LNCaP clone FGC (cell line): ENCODE measurements at regions not wholly inside any gene's neighbourhood (a gene's known extent, or its start where the extent isn't known, plus 50 kb on each side); places are given as distances from the start of the nearest gene placed in this dataset.
"Not testable (repeated sequence)": the region's sequence is repeated elsewhere in the genome, so short reads cannot be mapped to it uniquely, and the experiment has no call there.

Source experiments
- DNase-seq: peaks from one replicate; pipeline ENCODE4 v3.0.0-alpha.2; 2011; ENCODE audit warnings: low read depth
- H3K4me3 ChIP-seq: 2 replicates; pipeline ENCODE4 v1.5.1; 2011; ENCODE audit warnings: mild to moderate bottlenecking, low read depth, low read length, control low read depth
- TF ChIP-seq, protein P1 (sequence below): IDR thresholded peaks from 2 replicates; pipeline ENCODE4 v1.5.1; 2012; ENCODE audit warnings: mild to moderate bottlenecking; ENCODE audit not compliant: control insufficient read depth, insufficient read depth; ENCODE audit errors: extremely low read depth

DNA sequence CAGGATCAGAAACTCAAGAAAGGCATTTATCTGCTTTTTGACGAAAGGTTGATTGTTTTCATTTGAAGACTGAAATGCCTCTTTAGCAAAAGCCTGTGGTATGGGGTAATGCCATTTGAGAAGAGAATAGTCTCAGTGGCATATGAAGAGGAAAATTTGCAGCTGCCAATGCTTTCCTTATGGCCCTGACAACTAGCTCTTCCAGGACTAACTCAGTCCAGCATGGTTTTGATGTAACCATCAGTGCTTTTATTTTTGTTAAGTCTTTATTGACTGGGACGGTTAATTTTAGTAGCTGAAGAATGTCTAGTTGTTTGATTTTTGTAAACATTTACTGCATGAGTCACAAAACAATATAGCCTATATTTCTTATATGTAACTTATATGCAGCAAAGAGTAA, 158.4 kb downstream of the LNPK start:
- DNase-seq, result no peak
- H3K4me3 ChIP-seq, result no peak overlapping the region
- TF ChIP-seq, protein P1, sequence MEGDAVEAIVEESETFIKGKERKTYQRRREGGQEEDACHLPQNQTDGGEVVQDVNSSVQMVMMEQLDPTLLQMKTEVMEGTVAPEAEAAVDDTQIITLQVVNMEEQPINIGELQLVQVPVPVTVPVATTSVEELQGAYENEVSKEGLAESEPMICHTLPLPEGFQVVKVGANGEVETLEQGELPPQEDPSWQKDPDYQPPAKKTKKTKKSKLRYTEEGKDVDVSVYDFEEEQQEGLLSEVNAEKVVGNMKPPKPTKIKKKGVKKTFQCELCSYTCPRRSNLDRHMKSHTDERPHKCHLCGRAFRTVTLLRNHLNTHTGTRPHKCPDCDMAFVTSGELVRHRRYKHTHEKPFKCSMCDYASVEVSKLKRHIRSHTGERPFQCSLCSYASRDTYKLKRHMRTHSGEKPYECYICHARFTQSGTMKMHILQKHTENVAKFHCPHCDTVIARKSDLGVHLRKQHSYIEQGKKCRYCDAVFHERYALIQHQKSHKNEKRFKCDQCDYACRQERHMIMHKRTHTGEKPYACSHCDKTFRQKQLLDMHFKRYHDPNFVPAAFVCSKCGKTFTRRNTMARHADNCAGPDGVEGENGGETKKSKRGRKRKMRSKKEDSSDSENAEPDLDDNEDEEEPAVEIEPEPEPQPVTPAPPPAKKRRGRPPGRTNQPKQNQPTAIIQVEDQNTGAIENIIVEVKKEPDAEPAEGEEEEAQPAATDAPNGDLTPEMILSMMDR, result no peak

- no peak overlapping the region for H3K4me3 ChIP-seq
- TF ChIP-seq, protein P1, result no peak
- no peak for DNase-seq
These were observed 159.1 kb downstream of the LNPK start for GRCh38 chr2:175842996-175843395.

GRCh38 chr2:175840765-175841164, 161.3 kb downstream of the LNPK start:
- DNase-seq, H3K4me3 ChIP-seq: not testable (repeated sequence)

- TF ChIP-seq, protein P1, result no peak
- DNase-seq, result no peak
These were observed 161.8 kb downstream of the LNPK start for GRCh38 chr2:175840256-175840655.

DNA sequence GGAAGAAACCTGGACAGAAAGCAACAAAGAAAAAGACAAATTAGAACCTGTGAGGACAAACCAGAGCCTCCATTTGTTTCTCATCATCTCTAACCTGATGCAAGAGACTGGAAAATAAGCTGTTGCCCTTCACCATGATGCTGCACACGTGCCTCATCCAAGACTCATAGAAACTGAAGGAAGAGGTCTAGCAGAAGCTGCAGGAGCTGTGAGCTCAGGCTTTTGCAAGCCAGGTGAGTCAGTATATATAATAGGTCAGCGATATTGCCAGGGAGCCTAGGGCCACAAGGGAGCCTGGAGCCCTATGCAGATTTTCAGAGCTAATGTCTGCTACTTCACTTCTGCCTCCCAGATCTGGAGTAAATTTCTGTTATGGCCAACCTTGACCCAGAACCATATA, 163.1 kb downstream of the LNPK start:
- no peak overlapping the region for H3K4me3 ChIP-seq
- TF ChIP-seq, protein P1, result no peak
- no peak for DNase-seq

More at GRCh38 chr2:175840256-175840655, 161.8 kb downstream of the LNPK start:
- no peak overlapping the region for H3K4me3 ChIP-seq

DNA sequence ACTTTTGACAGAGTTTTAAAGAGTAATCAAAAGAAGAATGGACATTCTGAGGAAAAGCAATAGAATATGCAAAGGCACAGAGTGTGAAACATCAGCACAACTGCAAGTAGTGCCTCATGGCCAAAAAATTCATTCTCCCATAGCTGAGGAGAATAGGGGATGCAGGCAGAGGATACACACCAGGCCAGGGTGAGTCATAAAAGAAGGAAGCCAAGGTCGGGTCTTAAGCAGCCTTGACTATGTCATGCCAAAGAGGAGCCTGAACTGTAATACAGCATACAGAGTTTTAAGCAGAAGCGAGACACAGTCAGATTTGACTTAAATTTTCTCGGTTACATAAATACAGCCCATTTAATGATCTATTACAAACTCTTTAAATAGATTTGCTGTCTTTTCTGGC, 165.0 kb downstream of the LNPK start:
- no peak overlapping the region for H3K4me3 ChIP-seq
- DNase-seq, result no peak
- TF ChIP-seq, protein P1, result no peak

- TF ChIP-seq, protein P1, result no peak
- no peak for DNase-seq
- H3K4me3 ChIP-seq, result no peak overlapping the region
These were observed 165.7 kb downstream of the LNPK start for GRCh38 chr2:175836361-175836760.

- no peak overlapping the region for H3K4me3 ChIP-seq
- DNase-seq, result no peak
- TF ChIP-seq, protein P1, result no peak
These were observed 167.6 kb downstream of the LNPK start for GRCh38 chr2:175834477-175834876.
